Mesendoderm (in vitro differentiated cells): ENCODE measurements at regions not wholly inside any gene's neighbourhood (a gene's known extent, or its start where the extent isn't known, plus 50 kb on each side); places are given as distances from the start of the nearest gene placed in this dataset.

Experiments used
- DNase-seq: peaks from one replicate; pipeline ENCODE4 v3.0.0; 2013
- H2AK5ac ChIP-seq: 2 replicates; pipeline ENCODE4 v1.6.1; 2013; ENCODE audit warnings: low read length, inconsistent platforms
- H2BK120ac ChIP-seq: 2 replicates; pipeline ENCODE4 v1.6.1; 2013; ENCODE audit warnings: low read depth, mild to moderate bottlenecking, low read length, moderate library complexity, mixed read lengths
- H2BK15ac ChIP-seq: replicated peaks from 2 replicates; pipeline ENCODE4 v1.6.1; 2013; ENCODE audit warnings: low read depth, mild to moderate bottlenecking, moderate library complexity
- H2BK5ac ChIP-seq: 2 replicates; pipeline ENCODE4 v1.6.1; 2013; ENCODE audit warnings: low read length, inconsistent platforms
- H3K18ac ChIP-seq: 2 replicates; pipeline ENCODE4 v1.6.1; 2013; ENCODE audit warnings: mild to moderate bottlenecking, low read length, mixed read lengths
- H3K23ac ChIP-seq: one replicate; pipeline ENCODE4 v1.6.1; 2013; ENCODE audit warnings: low read length
- H3K27ac ChIP-seq: 2 replicates; pipeline ENCODE4 v1.5.1; 2013; ENCODE audit warnings: low read depth, mild to moderate bottlenecking, inconsistent platforms, low read length, moderate library complexity
- H3K27me3 ChIP-seq: 2 replicates; pipeline ENCODE4 v1.6.1; 2013; ENCODE audit warnings: low read length, control low read depth, mild to moderate bottlenecking, inconsistent platforms; ENCODE audit not compliant: insufficient read depth, poor library complexity
- H3K36me3 ChIP-seq: 2 replicates; pipeline ENCODE4 v1.6.1; 2013; ENCODE audit warnings: low read length, inconsistent platforms; ENCODE audit not compliant: control insufficient read depth, insufficient read depth
- H3K4ac ChIP-seq: one replicate; pipeline ENCODE4 v1.6.1; 2013; ENCODE audit warnings: low read depth, mild to moderate bottlenecking, low read length, moderate library complexity
- H3K4me1 ChIP-seq: 2 replicates; pipeline ENCODE4 v1.6.1; 2013; ENCODE audit warnings: low read depth, low read length, inconsistent platforms; ENCODE audit not compliant: control insufficient read depth
- H3K4me2 ChIP-seq: 2 replicates; pipeline ENCODE4 v1.6.1; 2013; ENCODE audit warnings: low read length
- H3K4me3 ChIP-seq: 2 replicates; pipeline ENCODE4 v1.5.1; 2013; ENCODE audit warnings: mild to moderate bottlenecking, low read length
- H3K56ac ChIP-seq: one replicate; pipeline ENCODE4 v1.6.1; 2013; ENCODE audit warnings: low read length
- H3K79me1 ChIP-seq: 2 replicates; pipeline ENCODE4 v1.6.1; 2013; ENCODE audit warnings: low read length, inconsistent platforms
- H3K79me2 ChIP-seq: 2 replicates; pipeline ENCODE4 v1.6.1; 2013; ENCODE audit warnings: mild to moderate bottlenecking, low read length; ENCODE audit not compliant: control insufficient read depth, insufficient read depth
- H3K9ac ChIP-seq: 2 replicates; pipeline ENCODE4 v1.6.1; 2013; ENCODE audit warnings: low read length, inconsistent platforms
- H4K5ac ChIP-seq: one replicate; pipeline ENCODE4 v1.6.1; 2013; ENCODE audit warnings: low read length
- H4K8ac ChIP-seq: one replicate; pipeline ENCODE4 v1.6.1; 2013; ENCODE audit warnings: low read depth, mild to moderate bottlenecking, control low read depth, low read length, moderate library complexity
- WGBS: extraction: QIAGEN DNeasy Blood & Tissue Kit; methylation state at CpG from one replicate; pipeline ENCODE4 v1.1.7; 2013; ENCODE audit warnings: low lambda C conversion rate, missing lambda C conversion rate; ENCODE audit not compliant: insufficient coverage; ENCODE audit errors: extremely low coverage; 5-methylcytosine and 5-hydroxymethylcytosine counted together

DNA sequence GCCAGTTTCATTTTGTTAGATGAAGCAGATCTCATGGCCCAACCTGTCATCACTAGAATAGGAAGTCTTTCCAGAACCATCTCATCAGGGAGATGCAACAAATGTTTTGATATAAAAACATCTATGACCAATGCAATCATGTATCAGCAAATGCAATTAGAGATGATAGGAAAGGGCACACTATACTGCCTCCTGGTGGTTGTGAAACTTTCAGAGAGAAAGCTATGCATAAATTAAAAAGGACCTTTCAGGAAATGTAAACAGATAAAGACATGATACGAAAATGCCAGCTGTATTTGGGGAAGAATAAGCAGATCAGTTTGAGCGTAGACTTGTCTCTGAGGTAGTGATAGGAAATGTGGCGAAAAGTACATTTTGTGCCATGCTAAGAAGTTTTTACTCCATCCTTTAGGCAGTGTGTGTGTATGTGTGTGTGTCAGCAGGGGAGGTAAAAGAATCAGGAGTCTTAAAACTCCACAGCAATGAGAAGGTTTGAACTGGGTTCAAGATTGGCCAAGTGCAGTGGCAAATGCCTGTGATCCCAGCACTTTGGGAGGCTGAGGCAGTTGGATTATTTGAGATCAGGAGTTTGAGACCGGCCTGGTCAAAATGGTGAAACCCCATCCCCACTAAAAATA, 479.3 kb downstream of the CPS1 start:
- H4K5ac ChIP-seq: no peak overlapping the region
- H3K27ac ChIP-seq: no peak overlapping the region
- H3K4me2 ChIP-seq: no peak overlapping the region
- H3K4me1 ChIP-seq: no peaks in the 10 kb centered on the region
- peak; percentile 60 for DNase-seq
- H2BK15ac ChIP-seq: no peak overlapping the region
- H3K56ac ChIP-seq: no peak overlapping the region
- no peak overlapping the region for H2BK120ac ChIP-seq
- H3K4me3 ChIP-seq: no peak overlapping the region
- H3K36me3 ChIP-seq: no peaks in the 10 kb centered on the region
- H3K79me1 ChIP-seq: no peaks in the 10 kb centered on the region
- no peak overlapping the region for H3K4ac ChIP-seq
- H2AK5ac ChIP-seq: no peak overlapping the region
- H2BK5ac ChIP-seq: no peak overlapping the region
- no peaks in the 10 kb centered on the region for H3K79me2 ChIP-seq
- no peaks in the 10 kb centered on the region for H3K27me3 ChIP-seq
- no peak overlapping the region for H3K23ac ChIP-seq
- no CpG with 5 or more reads among the region's 4 CpGs for WGBS
- no peak overlapping the region for H3K18ac ChIP-seq
- H3K9ac ChIP-seq: no peak overlapping the region
- H4K8ac ChIP-seq: no peak overlapping the region

DNA sequence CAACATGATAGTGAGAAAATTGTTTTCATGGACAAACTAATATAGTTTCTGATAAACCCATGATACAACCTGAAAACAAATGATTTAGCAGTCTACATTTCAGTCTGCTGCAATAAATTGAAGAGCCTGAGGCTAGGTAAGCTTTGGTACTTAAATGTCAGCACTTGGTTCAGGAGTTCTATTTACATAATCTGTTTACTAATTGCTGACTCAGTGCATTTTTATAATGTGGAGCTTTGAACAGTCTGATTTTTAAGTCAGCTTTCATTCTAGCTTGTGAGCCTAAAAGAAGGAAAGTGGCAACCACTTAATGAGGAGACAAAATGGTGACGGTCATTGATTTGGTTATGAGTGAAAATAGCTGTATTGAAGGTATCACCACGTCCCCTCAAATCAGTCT, 488.6 kb downstream of the CPS1 start:
- DNase-seq: no peak
- Histone ChIP-seq H2BK15ac (no peak overlapping the region), H3K56ac (no peak overlapping the region), H3K79me1 (no peaks in the 10 kb centered on the region), H3K27ac (no peak overlapping the region), H3K4me1 (no peaks in the 10 kb centered on the region), H3K9ac (no peak overlapping the region), H4K5ac (no peak overlapping the region), H3K4ac (no peak overlapping the region), H3K27me3 (no peaks in the 10 kb centered on the region), H3K18ac (no peak overlapping the region), H3K79me2 (no peaks in the 10 kb centered on the region), H2BK120ac (no peak overlapping the region), H4K8ac (no peak overlapping the region), H2BK5ac (no peak overlapping the region), H2AK5ac (no peak overlapping the region), H3K4me2 (no peak overlapping the region), H3K36me3 (no peaks in the 10 kb centered on the region), H3K4me3 (no peak overlapping the region), H3K23ac (no peak overlapping the region)
- WGBS: no CpG with 5 or more reads among the region's 2 CpGs

DNA sequence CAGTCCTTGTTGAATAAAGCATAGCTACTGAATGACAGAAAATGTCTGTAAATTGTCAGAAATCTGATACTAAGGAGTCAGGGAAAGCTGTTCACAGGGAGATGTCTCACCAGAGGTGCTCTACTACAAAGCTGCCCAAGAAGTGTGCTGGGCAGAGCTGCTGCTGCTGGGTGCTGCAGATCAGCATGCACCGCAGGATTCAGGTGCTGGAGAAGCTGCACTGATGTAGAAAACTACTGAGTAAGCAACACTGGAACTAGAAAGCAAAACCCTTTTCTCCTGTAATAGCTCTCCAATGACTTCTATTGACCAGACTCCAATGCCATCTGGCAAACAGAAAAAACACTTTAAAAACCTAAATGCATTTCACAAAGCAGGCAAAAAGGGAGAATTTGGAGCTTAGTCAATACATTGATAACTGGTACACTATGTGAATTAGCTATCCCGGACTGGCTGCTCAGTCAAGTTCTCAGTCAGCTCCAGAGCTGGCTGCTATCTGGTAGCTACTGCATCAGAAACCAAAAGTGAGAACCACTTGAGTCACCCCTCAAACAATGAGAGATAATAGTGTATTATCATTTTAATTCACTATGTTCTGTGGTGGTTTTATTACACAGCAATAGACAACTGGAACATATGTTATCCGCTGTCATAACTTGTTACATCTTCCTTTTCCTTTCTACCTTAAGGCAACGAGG, 493.1 kb downstream of the CPS1 start:
- no peaks in the 10 kb centered on the region for H3K79me2 ChIP-seq
- no peak overlapping the region for H3K18ac ChIP-seq
- H3K79me1 ChIP-seq: no peaks in the 10 kb centered on the region
- no peak overlapping the region for H3K4ac ChIP-seq
- H2BK5ac ChIP-seq: no peak overlapping the region
- WGBS: no CpG with 5 or more reads among the region's 4 CpGs
- H3K9ac ChIP-seq: no peak overlapping the region
- no peak overlapping the region for H3K23ac ChIP-seq
- no peak overlapping the region for H3K4me3 ChIP-seq
- no peak for DNase-seq
- no peak overlapping the region for H4K8ac ChIP-seq
- H3K27ac ChIP-seq: no peak overlapping the region
- no peak overlapping the region for H2BK120ac ChIP-seq
- no peak overlapping the region for H2BK15ac ChIP-seq
- H3K36me3 ChIP-seq: no peaks in the 10 kb centered on the region
- no peak overlapping the region for H3K56ac ChIP-seq
- no peak overlapping the region for H2AK5ac ChIP-seq
- H3K4me2 ChIP-seq: no peak overlapping the region
- H4K5ac ChIP-seq: no peak overlapping the region
- H3K27me3 ChIP-seq: no peaks in the 10 kb centered on the region
- H3K4me1 ChIP-seq: no peaks in the 10 kb centered on the region

DNA sequence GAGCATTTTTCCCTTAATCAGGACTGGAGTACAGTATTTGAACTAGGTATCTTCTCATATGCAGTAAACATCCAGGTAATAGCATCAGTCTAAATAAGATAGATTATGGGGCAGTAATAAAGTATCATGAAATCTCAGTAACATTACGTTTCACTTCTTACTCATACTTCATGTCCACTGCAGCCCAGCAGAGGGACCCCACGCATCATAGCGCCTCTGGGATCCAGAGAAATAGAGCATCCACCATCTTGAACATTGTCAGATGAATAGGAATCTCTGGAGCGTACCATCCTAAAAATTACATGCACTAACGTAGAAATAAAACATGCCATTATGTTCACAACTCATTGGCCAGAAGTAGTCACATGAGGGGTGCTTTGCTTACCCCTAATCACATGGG, 499.0 kb downstream of the CPS1 start:
- Histone ChIP-seq H3K4me3 (no peak overlapping the region), H2AK5ac (no peak overlapping the region), H3K79me2 (no peaks in the 10 kb centered on the region), H3K23ac (no peak overlapping the region), H3K56ac (no peak overlapping the region), H3K36me3 (no peaks in the 10 kb centered on the region), H3K18ac (no peak overlapping the region), H2BK5ac (no peak overlapping the region), H4K5ac (no peak overlapping the region), H3K4ac (no peak overlapping the region), H3K4me2 (no peak overlapping the region), H2BK15ac (no peak overlapping the region), H4K8ac (no peak overlapping the region), H3K79me1 (no peaks in the 10 kb centered on the region), H3K27me3 (no peaks in the 10 kb centered on the region), H3K27ac (no peak overlapping the region), H3K9ac (no peak overlapping the region), H3K4me1 (no peaks in the 10 kb centered on the region), H2BK120ac (no peak overlapping the region)
- WGBS: no CpG with 5 or more reads among the region's 5 CpGs
- peak; percentile 45 for DNase-seq

DNA sequence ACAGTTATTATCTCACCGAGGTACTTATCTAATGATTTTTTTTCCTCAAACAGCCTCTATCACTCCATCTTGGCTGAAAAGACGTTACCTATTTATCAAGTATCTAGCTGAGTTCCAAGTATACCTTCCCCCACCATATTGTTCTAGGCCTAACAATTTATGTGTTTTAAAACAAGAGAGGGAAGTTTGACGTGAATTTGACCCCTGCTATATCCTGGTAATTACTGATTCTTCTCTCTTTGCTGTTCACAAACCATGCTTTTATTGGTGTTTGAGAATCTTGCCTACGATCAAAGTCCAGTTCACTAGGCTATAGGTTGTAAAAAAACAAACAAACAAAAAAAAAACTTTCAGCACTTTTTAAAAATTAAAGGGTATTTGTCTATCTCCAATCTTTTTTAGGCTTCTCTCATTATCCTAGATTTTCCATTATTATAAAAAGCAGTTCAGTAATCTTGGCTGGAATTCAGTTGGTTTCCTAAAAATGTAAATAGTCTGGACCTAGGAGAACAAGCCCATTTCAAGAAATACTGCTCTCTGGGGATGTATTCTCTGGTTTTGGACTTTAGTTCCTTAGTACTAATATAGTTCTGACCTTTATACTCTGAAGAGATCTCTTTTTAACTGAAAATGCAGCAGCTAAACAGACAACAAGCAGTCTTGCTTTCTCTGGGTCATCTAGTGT, 505.4 kb downstream of the CPS1 start:
- Histone ChIP-seq H4K5ac (no peak overlapping the region), H3K9ac (no peak overlapping the region), H3K56ac (no peak overlapping the region), H2BK5ac (no peak overlapping the region), H3K23ac (no peak overlapping the region), H3K4ac (no peak overlapping the region), H3K4me1 (no peaks in the 10 kb centered on the region), H3K36me3 (no peaks in the 10 kb centered on the region), H2BK15ac (no peak overlapping the region), H3K79me1 (no peaks in the 10 kb centered on the region), H4K8ac (no peak overlapping the region), H2BK120ac (no peak overlapping the region), H3K79me2 (no peaks in the 10 kb centered on the region), H2AK5ac (no peak overlapping the region), H3K27me3 (no peaks in the 10 kb centered on the region), H3K18ac (no peak overlapping the region), H3K27ac (no peak overlapping the region), H3K4me2 (no peak overlapping the region), H3K4me3 (no peak overlapping the region)
- DNase-seq: no peak
- whole genome bisulfite sequencing: no CpG with 5 or more reads among the region's 4 CpGs
